GM21447 (cell line): ENCODE measurements at regions not wholly inside any gene's neighbourhood (a gene's known extent, or its start where the extent isn't known, plus 50 kb on each side); places are given as distances from the start of the nearest gene placed in this dataset.

Source experiments
- ATAC-seq: cut with Tn5 transposase; IDR thresholded peaks from one replicate; pipeline ENCODE4 v1.9.1; 2021; ENCODE audit not compliant: unreplicated experiment

- no peak for ATAC-seq
Observed at GRCh38 chr1:195141294-195141693, 1466.9 kb downstream of the KCNT2 start.

GRCh38 chr1:195130598-195130997 lies 1477.6 kb downstream of the KCNT2 start:
- ATAC-seq: no peak

- ATAC-seq: no peak
Observed at GRCh38 chr1:195122497-195122896, 1485.7 kb downstream of the KCNT2 start.

GRCh38 chr1:195113471-195113870 lies 1494.8 kb downstream of the KCNT2 start:
- ATAC-seq: no peak

- ATAC-seq: no peak
Observed at GRCh38 chr1:195105773-195106172, 1502.5 kb downstream of the KCNT2 start.

- no peak for ATAC-seq
Observed at GRCh38 chr1:195105281-195105680, 1503.0 kb downstream of the KCNT2 start.

- no peak for ATAC-seq
Observed at GRCh38 chr1:195097316-195097715, 1510.9 kb downstream of the KCNT2 start.

- ATAC-seq: no peak
Observed at GRCh38 chr1:195096051-195096521, 1512.2 kb downstream of the KCNT2 start.

GRCh38 chr1:195085196-195085595 lies 1523.0 kb downstream of the KCNT2 start:
- ATAC-seq: no peak

- ATAC-seq: no peak
Observed at GRCh38 chr1:195082183-195082582, 1526.1 kb downstream of the KCNT2 start.

GRCh38 chr1:195076682-195077081 lies 1531.6 kb downstream of the KCNT2 start:
- ATAC-seq: no peak

GRCh38 chr1:195075973-195076372 lies 1532.3 kb downstream of the KCNT2 start:
- no peak for ATAC-seq

- no peak for ATAC-seq
Observed at GRCh38 chr1:195071461-195071860, 1536.8 kb downstream of the KCNT2 start.

- no peak for ATAC-seq
Observed at GRCh38 chr1:195065437-195065836, 1542.8 kb downstream of the KCNT2 start.

- no peak for ATAC-seq
Observed at GRCh38 chr1:195064358-195064757, 1543.9 kb downstream of the KCNT2 start.

GRCh38 chr1:195054217-195054687 lies 1554.0 kb downstream of the KCNT2 start:
- no peak for ATAC-seq

- ATAC-seq: no peak
Observed at GRCh38 chr1:195053478-195053877, 1554.8 kb downstream of the KCNT2 start.

- ATAC-seq: no peak
Observed at GRCh38 chr1:195047772-195048171, 1560.5 kb downstream of the KCNT2 start.

- no peak for ATAC-seq
Observed at GRCh38 chr1:195045072-195045471, 1563.2 kb downstream of the KCNT2 start.

GRCh38 chr1:195030793-195031192 lies 1577.4 kb downstream of the KCNT2 start:
- ATAC-seq: no peak

GRCh38 chr1:195026792-195027191 lies 1581.4 kb downstream of the KCNT2 start:
- no peak for ATAC-seq

GRCh38 chr1:195019385-195019784 lies 1588.9 kb downstream of the KCNT2 start:
- no peak for ATAC-seq

- no peak for ATAC-seq
Observed at GRCh38 chr1:195012995-195013394, 1595.2 kb downstream of the KCNT2 start.

- ATAC-seq: no peak
Observed at GRCh38 chr1:195005338-195005737, 1602.9 kb downstream of the KCNT2 start.
